ENCODE measurements at regions not wholly inside any gene's neighbourhood (a gene's known extent, or its start where the extent isn't known, plus 50 kb on each side); places are given as distances from the start of the nearest gene placed in this dataset.

DNA sequence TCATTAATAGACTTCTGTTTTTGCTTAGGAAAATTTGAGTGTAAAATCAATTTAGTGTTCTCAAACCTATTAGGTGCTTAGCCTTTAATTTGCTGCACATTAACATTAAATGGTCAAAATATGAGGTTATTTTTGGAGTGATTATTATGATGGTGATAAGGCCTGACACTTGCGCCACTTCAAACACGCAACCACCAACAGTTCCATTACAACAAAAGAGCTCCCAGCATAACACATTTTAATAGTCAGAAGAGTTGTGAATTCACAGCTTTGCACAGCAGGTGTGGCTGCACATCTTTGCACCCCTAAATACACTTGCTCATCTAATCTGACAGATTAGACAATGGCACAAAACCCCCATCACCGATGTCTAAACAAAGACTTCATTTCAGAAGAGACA is 940.7 kb downstream of the NR2F1-AS1 start:
- Histone ChIP-seq H3K27ac (ENCODE audit: insufficient read depth, low read length) (no peak overlapping the region), H4K20me1 (ENCODE audit: control insufficient read depth, extremely low read depth, insufficient read depth, low read length) (no peaks in the 10 kb centered on the region), H3K9me3 (ENCODE audit: control insufficient read depth, insufficient read depth, low read depth, low read length) (no peaks in the 10 kb centered on the region), H2AFZ (ENCODE audit: low read length) (no peak overlapping the region), H3K4me3 (replicated peaks in 1 of 4; ENCODE audit: control extremely low read depth in 1 of 4, insufficient read depth in 1 of 4, low read depth in 3 of 4, low read length in 4 of 4) (no peak overlapping the region), H3K79me2 (ENCODE audit: control insufficient read depth, insufficient read depth, low read length) (no peaks in the 10 kb centered on the region), H3K9ac (ENCODE audit: insufficient read depth, low read length) (no peak overlapping the region), H3K27me3 (ENCODE audit: control insufficient read depth, insufficient read depth, low read length) (no peaks in the 10 kb centered on the region), H3K36me3 (ENCODE audit: control insufficient read depth, insufficient read depth, low read length) (no peaks in the 10 kb centered on the region), H3K4me1 (ENCODE audit: control insufficient read depth, extremely low read depth, insufficient read depth, low read length) (peaks cover 6% of the 10 kb centered on the region), H3K4me2 (ENCODE audit: extremely low read depth, insufficient read depth, low read length) (no peak overlapping the region)
- TF ChIP-seq, protein P1, sequence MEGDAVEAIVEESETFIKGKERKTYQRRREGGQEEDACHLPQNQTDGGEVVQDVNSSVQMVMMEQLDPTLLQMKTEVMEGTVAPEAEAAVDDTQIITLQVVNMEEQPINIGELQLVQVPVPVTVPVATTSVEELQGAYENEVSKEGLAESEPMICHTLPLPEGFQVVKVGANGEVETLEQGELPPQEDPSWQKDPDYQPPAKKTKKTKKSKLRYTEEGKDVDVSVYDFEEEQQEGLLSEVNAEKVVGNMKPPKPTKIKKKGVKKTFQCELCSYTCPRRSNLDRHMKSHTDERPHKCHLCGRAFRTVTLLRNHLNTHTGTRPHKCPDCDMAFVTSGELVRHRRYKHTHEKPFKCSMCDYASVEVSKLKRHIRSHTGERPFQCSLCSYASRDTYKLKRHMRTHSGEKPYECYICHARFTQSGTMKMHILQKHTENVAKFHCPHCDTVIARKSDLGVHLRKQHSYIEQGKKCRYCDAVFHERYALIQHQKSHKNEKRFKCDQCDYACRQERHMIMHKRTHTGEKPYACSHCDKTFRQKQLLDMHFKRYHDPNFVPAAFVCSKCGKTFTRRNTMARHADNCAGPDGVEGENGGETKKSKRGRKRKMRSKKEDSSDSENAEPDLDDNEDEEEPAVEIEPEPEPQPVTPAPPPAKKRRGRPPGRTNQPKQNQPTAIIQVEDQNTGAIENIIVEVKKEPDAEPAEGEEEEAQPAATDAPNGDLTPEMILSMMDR (conservative IDR thresholded peaks at IDR 0.05 in 1 of 2, IDR thresholded peaks at IDR 0.05 in 1 of 2; ENCODE audit: low read depth in 1 of 2, low read length in 2 of 2), result no peak
- TF ChIP-seq EZH2 (IDR thresholded peaks at IDR 0.05; ENCODE audit: low read length, missing control alignments), result no peak
- DNase-seq (ENCODE audit: low read depth in 2 of 2), result no peak

DNA sequence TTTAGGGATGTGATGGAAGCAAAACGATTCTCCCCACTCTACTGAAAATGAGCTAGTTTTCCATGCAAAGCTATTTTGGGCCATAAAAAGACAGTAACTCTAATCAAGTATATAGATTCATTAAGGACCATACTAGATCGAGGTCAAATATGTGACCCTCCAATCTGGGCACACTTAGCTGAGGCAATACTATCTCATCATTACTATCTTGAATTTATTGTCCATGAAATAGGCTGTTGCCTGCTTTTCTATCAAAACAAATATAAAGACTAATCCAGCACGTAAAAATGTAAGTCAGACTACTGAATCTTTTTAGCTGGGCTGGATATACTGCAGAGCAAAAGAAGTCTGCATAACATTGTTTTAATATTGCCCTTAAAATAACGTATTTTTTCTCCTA is 943.1 kb downstream of the NR2F1-AS1 start:
- no peak for DNase-seq (ENCODE audit: low read depth in 2 of 2)
- TF ChIP-seq EZH2 (IDR thresholded peaks at IDR 0.05; ENCODE audit: low read length, missing control alignments), result no peak
- TF ChIP-seq, protein P1 (conservative IDR thresholded peaks at IDR 0.05 in 1 of 2, IDR thresholded peaks at IDR 0.05 in 1 of 2; ENCODE audit: low read depth in 1 of 2, low read length in 2 of 2), result no peak
- no peaks in the 10 kb centered on the region for H3K79me2 ChIP-seq (ENCODE audit: control insufficient read depth, insufficient read depth, low read length)
- H3K4me1 ChIP-seq (ENCODE audit: control insufficient read depth, extremely low read depth, insufficient read depth, low read length), result peaks cover 6% of the 10 kb centered on the region
- no peak overlapping the region for H3K9ac ChIP-seq (ENCODE audit: insufficient read depth, low read length)
- no peaks in the 10 kb centered on the region for H3K36me3 ChIP-seq (ENCODE audit: control insufficient read depth, insufficient read depth, low read length)
- no peak overlapping the region for H2AFZ ChIP-seq (ENCODE audit: low read length)
- no peak overlapping the region for H3K4me2 ChIP-seq (ENCODE audit: extremely low read depth, insufficient read depth, low read length)
- no peak overlapping the region for H3K4me3 ChIP-seq (replicated peaks in 1 of 4; ENCODE audit: control extremely low read depth in 1 of 4, insufficient read depth in 1 of 4, low read depth in 3 of 4, low read length in 4 of 4)
- H3K27ac ChIP-seq (ENCODE audit: insufficient read depth, low read length), result no peak overlapping the region
- no peaks in the 10 kb centered on the region for H4K20me1 ChIP-seq (ENCODE audit: control insufficient read depth, extremely low read depth, insufficient read depth, low read length)
- no peaks in the 10 kb centered on the region for H3K9me3 ChIP-seq (ENCODE audit: control insufficient read depth, insufficient read depth, low read depth, low read length)
- H3K27me3 ChIP-seq (ENCODE audit: control insufficient read depth, insufficient read depth, low read length), result no peaks in the 10 kb centered on the region

DNA sequence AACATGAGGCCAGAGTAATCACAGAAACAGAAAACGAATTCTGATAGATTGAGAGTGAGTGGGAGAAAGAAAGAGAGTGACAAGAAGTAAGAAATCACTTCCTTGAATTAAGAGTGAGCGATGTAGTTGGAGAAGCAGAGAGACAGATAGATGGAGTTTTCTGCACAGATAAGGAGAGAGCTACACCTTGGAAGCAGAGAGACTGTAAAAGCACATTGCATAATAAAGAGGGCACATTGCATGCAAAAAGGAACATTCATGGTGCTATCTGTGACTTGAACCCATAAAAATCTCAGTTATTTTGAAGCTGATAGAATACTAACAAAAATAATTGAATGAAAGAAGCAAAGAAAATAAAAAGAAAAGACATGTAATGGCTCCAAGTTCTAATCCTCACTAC is 943.8 kb downstream of the NR2F1-AS1 start:
- Histone ChIP-seq H3K9ac (ENCODE audit: insufficient read depth, low read length) (no peak overlapping the region), H2AFZ (ENCODE audit: low read length) (no peak overlapping the region), H3K36me3 (ENCODE audit: control insufficient read depth, insufficient read depth, low read length) (no peaks in the 10 kb centered on the region), H4K20me1 (ENCODE audit: control insufficient read depth, extremely low read depth, insufficient read depth, low read length) (no peaks in the 10 kb centered on the region), H3K4me2 (ENCODE audit: extremely low read depth, insufficient read depth, low read length) (no peak overlapping the region), H3K79me2 (ENCODE audit: control insufficient read depth, insufficient read depth, low read length) (no peaks in the 10 kb centered on the region), H3K27me3 (ENCODE audit: control insufficient read depth, insufficient read depth, low read length) (no peaks in the 10 kb centered on the region), H3K4me3 (replicated peaks in 1 of 4; ENCODE audit: control extremely low read depth in 1 of 4, insufficient read depth in 1 of 4, low read depth in 3 of 4, low read length in 4 of 4) (no peak overlapping the region), H3K4me1 (ENCODE audit: control insufficient read depth, extremely low read depth, insufficient read depth, low read length) (peaks cover 6% of the 10 kb centered on the region), H3K27ac (ENCODE audit: insufficient read depth, low read length) (no peak overlapping the region), H3K9me3 (ENCODE audit: control insufficient read depth, insufficient read depth, low read depth, low read length) (no peaks in the 10 kb centered on the region)
- no peak for DNase-seq (ENCODE audit: low read depth in 2 of 2)
- no peak for TF ChIP-seq EZH2 (IDR thresholded peaks at IDR 0.05; ENCODE audit: low read length, missing control alignments)
- TF ChIP-seq, protein P1 (conservative IDR thresholded peaks at IDR 0.05 in 1 of 2, IDR thresholded peaks at IDR 0.05 in 1 of 2; ENCODE audit: low read depth in 1 of 2, low read length in 2 of 2), result no peak

Data from fibroblast of lung (primary cell).